Omental fat pad (tissue), 1 donor: ENCODE measurements at regions not wholly inside any gene's neighbourhood (a gene's known extent, or its start where the extent isn't known, plus 50 kb on each side); places are given as distances from the start of the nearest gene placed in this dataset.
"Not testable (repeated sequence)": the region's sequence is repeated elsewhere in the genome, so short reads cannot be mapped to it uniquely, and the experiment has no call there.

ENCODE experiments used
- ATAC-seq: fragments of 150-250 bp; one replicate; pipeline ENCODE4 v1.9.1; 2016; ENCODE audit warnings: mild to moderate bottlenecking, moderate library complexity; ENCODE audit not compliant: low FRiP score
- DNase-seq: peaks from one replicate; pipeline ENCODE4 v3.0.0-alpha.2; 2019; ENCODE audit warnings: low spot score

DNA sequence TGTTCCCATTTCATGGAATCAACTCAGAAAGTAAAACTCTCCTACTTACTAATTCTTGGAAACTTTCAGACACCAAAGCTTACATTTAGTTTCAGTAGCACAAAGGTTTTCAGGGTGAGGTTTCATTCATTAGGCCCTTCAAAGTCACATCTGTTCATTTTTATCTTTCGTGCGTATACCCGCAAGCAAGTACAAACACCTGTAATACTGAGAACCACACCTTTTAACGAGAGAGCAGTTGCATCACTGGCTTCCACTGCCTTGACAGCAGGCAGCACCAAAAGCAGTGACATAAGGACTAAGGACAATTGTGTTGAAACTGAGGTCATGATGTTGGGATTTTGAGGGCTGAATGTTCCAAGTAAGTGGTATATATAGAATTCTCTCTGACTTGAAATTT is 60.5 kb downstream of the GOLGA6L22 start:
- not testable (repeated sequence) for ATAC-seq, DNase-seq

DNA sequence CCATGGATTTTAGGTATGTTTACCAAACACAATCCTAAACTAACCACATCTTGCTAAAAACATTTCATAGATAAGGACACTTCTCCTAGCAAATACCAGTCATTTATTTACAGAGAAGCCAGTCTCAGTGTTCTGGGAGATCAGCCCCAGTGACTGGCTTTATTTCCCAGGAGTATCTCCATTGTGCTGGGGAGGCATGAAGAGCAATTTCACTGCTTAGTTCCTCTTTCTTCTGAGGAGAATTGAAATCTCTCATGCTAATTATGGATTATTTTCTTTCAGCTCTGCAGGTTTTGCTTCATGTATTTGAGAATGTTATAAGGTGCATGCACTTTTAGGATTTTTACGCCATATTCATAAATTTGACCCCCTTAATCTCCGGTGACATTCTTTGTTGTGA is 67.8 kb downstream of the GOLGA6L22 start:
- DNase-seq, ATAC-seq: not testable (repeated sequence)

DNA sequence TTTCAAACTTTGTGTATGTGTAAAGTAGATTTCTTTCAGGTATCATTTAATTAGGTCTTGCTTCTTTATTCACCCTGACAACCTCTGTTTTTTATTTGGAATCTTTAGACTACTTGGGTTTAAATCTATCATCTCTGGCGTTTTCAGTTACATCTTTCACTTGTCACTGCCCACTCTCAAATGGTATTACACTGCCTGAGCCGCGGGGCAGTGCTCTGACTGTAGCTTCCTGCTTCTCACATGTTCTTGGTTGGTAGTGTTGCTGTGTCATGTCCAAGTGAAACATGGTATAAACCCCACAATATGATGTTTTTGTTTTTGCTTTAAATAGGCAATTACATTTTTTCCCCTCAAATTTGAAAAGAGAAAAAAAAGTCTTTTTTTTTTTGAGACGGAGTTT is 68.3 kb downstream of the GOLGA6L22 start:
- not testable (repeated sequence) for ATAC-seq, DNase-seq

DNA sequence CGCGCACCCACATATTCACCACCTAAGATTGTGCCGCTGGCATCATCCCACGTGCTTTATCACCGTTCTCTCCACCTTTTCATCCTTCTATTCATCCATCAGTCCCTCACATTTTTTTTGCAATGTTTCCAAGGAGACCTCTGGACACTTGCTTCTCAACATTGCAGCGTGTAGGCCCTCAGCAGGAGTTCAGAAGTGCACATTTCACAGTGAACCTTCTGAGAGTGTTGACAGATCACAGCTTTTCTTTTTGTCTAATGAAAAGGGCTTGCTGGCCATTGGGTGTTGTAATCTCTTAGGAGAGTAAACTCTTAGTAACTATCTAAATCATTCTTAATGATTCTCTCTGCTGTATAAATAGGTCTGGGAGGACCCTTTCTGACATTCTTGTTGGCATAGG is 70.5 kb downstream of the GOLGA6L22 start:
- not testable (repeated sequence) for DNase-seq, ATAC-seq

DNA sequence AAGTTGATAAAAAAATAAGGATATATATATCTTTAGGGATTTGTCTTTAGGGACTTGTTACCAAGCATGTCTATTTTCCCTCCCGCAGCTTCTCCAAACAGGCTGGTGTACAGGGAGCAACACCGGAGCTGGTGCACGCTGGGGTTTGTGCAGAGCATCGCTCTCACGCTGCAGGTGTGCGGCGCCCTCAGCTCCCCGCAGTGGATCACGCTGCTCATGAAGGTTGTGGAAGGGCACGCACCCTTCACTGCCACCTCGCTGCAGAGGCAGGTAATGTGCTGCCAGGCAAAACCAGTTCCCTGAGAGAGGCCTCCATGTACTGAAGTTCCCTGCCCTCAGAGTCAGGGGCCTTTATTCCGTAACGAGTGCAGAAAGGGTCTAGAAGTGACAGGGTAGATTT is 101.0 kb downstream of the GOLGA6L22 start:
- not testable (repeated sequence) for DNase-seq, ATAC-seq

DNA sequence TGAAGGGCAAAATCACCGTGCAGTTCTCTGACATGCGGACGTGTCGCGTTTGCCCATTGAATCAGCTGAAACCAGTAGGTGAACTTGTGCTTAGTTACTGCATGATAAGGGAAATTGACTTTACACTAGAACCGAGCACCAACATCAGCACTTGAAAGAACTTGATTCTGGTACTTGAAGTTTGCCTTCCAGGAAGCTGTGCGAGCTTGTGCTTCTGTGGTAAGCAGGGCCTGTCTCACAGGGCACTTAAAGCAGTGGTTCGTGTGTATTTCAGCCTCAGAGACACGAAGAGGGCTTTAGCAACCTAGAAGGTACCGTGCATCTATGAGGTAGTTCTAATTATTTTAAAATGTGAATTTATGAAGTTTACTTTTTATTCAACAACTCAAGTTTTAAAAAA is 103.0 kb downstream of the GOLGA6L22 start:
- not testable (repeated sequence) for ATAC-seq, DNase-seq

DNA sequence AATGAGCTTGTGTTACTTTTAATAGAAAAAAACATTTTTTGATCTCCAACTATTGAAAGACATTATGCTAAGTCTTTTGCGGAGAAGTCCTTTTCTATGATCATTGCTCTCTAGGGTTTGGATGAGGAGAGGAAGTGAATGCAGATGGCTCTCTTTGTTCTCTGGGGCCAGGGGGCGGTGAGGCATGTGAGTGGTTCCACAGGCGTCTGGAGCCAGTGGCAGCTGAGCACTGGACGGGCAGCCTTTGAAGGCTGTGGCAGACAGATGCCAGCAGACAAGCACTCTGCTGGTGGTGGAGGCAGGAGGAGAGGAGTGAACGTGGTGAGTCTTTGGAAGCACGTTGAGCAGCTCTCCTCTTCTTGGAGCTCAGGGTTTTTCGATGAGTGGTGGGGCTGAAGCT is 107.8 kb downstream of the GOLGA6L22 start:
- DNase-seq, ATAC-seq: not testable (repeated sequence)

DNA sequence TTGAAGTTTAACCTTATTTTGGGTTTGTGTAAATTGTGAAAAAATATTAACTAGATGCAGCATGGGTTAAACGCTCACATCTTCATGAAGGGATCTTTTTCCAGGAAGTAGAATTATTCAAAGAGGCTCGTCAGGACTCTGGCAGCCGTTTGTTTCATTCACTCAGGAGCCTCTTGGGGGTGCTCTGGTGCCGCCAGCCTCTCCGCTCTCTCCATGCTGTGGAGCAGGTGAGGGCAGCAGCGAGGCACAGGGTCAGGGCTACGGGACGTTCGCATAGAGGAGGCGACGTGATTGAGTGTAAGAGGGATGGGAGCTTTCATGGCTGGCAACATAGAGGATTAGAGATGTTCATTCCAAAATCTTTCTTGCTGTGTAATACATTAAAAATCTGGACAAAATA is 110.8 kb downstream of the GOLGA6L22 start:
- not testable (repeated sequence) for ATAC-seq, DNase-seq

DNA sequence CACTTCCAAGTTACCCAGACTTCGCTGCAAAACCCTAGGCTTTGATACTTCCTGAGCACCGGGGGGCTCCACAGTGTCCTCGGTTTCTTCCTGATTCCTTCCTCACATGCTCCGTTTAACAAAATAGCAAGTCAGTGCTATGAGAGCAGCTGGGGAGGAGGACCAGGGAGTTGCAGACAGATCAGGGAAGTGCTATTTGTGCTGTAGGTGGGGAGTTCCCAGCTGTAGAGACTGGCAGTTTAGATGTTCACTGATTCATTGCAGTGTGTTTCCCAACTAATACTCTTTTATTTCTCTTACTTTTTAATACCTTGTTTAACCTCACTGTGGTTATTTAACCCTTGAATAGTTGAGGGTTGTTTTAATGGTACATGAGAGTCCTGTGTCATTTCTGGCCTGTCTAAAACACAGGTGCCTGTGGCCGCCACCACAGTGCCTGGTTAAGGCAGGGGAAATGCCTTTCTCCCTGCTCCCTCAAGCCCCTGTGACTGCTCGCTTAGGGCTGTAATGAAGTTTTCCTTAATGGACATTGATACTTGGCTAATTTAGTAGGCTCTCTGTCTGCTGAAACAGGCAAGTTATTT is 113.5 kb downstream of the GOLGA6L22 start:
- not testable (repeated sequence) for DNase-seq, ATAC-seq

DNA sequence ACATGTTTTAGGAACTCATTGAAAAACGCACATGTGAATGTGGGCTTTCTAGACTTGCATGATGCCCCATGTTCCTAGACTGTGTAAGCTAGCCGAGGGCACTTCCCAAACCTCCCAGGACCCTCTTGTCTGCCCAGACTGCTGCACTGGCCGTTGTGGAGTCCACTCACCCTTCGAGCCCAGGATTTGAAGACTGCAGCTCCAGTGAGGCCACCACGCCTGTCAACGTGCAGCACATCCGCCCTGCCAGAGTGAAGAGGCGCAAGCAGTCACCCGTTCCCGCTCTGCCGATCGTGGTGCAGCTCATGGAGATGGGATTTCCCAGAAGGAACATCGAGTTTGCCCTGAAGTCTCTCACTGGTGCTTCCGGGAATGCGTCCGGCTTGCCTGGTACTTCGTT is 114.1 kb downstream of the GOLGA6L22 start:
- DNase-seq, ATAC-seq: not testable (repeated sequence)

DNA sequence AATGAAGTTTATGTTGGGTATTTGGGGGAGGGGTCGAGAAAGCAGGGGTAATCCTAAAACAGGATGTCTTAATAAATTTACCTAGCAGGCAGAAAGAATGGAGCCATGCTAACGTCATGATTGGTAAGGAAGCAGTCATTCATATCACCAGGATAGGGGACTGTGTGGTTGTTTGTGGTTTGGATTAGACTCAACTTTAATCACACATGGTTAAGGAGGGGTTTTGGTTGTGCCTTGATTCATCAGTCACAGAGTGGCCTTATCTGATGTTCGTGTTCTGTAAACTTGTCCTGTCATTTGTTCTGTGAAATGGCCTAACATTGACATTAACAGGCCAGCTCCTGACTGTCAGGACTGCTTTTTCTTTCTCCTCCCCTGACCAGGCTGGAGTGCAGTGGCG is 119.1 kb downstream of the GOLGA6L22 start:
- not testable (repeated sequence) for ATAC-seq, DNase-seq

DNA sequence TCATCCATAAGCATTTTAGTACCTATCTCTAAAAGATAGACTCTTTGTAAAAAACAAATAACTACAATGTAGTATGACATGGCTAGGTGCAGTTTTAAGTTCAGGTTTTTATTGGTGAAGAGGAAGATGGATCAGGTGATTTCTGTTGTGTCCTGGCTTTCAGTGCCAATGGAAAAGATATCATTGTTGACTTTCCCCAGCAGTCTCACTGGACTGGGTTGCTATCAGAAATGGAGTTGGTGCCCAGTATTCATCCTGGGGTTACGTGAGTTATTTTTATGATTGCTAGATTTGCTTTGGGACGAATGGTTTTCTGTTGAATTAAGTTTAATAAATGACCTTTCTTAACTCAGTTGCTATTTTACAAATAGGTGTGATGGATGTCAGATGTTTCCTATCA is 120.5 kb downstream of the GOLGA6L22 start:
- ATAC-seq, DNase-seq: not testable (repeated sequence)

DNA sequence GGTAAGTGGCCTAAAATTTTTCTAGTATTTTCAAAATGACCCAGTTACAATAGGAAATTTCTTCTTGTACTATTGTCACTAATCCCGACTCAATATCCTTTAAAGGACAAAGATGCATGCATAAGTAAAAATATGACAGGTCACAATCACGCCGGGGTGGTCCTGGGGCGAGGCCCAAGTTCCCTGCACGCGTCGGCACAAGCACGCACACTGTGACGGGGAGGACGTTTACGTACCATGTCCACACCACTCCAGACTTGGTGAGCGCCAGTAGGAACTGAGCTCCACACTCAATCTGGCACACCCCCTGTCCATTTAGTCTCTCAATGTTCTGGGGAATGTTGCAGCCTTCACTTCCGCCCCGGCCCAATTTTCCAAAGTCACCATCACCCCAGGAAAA is 128.7 kb downstream of the GOLGA6L22 start:
- not testable (repeated sequence) for DNase-seq, ATAC-seq

DNA sequence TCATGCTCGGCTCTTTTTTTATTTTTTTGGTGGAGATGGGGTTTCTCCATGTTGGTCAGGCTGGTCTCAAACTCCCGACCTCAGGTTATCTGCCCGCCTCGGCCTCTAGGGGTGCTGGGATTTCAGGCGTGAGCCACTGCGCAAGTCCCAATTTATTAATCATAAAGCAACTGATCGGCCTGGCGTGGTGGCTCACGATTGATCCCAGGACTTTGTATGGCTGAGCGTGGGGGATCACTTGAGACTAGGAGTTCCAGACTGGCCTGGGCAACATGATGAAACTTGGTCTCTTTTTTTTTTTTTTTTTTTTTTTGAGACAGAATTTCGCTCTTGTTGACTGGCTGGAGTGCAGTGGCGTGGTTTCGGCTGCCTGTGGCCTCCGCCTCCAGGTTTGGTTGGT is 139.8 kb downstream of the GOLGA6L22 start:
- ATAC-seq, DNase-seq: not testable (repeated sequence)

DNA sequence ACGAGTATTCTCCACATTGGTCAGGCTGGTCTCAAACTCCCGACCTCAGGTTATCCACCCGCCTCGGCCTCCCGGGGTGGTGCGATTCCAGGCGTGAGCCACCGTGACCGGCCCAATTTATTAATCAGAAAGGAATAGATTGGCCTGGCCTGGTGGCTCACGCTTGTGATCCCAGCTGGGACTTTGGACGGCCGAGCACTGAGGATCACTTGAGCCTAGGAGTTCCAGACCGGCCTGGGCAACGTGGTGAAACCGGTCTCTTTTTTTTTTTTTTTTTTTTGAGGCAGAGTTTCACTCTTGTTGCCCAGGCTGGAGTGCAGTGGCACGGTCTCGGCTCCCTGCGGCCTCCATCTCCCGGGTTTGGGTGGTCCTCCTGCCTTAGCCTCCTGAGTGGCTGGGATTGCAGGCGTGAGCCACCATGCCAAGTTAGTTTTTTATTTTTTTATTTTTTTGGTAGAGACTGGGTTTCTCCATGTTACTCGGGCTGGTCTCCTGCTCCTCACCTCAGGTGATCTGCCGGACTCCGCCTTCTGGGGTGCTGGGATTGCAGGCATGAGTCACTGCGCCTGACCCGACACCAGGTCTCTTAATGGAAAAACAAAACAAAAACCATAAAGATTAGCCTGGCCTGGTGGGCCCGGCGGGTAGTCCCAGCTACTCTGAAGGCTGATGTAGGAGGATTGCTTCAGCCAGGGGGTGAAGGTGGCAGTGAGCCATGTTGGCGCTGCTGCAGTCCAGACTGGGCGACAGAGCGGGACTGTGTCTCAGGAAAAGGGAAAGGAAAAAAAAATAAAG is 141.0 kb downstream of the GOLGA6L22 start:
- not testable (repeated sequence) for DNase-seq, ATAC-seq

DNA sequence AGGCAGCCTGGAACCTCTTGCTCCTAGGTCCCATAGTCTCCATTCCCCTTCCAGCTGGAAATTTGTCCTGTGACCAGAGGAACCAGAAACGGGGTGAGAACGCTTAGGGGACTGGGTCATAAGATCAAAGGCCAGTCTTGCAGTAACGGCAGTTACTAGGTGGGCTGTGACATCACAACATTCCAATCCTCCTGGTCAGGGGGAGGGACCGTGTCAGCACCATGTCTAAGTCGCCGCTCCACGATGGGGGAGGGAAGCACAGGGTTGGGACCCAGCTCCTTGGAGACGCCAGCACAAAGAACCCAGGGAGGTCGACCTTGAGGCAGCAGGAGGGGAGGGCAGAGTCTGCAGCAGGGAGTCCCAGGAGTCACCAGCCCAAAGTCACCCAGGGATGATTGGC is 158.3 kb downstream of the GOLGA6L22 start:
- DNase-seq, ATAC-seq: not testable (repeated sequence)

DNA sequence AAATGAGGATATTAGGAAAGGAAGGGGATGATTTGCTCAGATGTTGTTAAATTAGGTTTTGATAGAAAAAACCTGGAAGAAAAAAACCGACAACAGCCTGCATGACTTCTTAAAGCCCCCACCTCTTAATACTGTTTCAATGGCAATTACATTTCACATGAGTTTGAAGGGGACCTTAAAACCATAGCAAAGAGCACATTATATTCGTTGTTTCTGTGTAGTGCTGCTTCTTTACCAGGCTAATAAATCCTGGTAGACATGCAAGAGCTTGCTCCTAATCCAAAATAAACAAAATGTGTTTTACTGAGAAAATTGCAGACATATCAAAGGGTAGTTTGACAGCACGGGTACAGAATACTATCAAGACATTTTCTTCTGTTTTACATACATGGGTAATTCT is 154.7 kb upstream of the NIPA1 start:
- ATAC-seq, DNase-seq: not testable (repeated sequence)

DNA sequence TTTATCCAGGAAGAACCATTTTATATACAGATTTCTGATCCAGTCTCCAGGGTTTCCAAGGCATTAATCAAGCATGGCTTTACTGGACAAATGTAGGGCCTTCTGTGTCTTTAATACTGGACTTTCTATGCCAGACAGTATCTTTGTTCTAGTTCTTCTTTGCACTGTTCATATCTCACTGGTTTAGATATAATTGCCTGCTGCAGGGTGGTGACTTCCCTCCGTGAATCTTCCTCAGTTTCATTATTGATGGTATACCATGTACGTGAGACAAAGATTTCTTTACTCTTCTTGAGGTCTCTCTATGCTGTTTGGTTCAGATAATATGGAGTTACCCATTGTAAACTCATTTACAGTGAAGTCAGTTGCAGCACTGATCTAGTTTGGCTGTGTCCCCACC is 146.5 kb upstream of the NIPA1 start:
- DNase-seq, ATAC-seq: not testable (repeated sequence)

DNA sequence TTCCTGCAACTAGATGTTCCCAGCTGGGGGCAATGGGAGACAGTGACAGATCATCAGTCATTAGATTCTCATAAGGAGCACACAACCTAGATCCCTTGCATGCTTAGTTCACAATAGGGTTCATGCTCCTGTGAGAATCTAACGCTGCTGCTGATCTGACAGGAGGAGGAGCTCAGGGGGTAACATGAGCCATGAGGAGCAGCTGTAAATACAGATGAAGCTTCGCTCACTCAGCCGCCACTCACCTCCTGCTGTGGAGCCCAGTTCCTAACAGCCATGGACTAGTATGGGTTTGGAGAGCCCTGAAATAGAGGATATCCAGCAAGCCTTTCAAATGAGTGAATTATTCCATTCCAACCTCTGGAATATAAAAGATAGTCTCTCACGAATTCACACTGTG is 137.0 kb upstream of the NIPA1 start:
- DNase-seq, ATAC-seq: not testable (repeated sequence)

DNA sequence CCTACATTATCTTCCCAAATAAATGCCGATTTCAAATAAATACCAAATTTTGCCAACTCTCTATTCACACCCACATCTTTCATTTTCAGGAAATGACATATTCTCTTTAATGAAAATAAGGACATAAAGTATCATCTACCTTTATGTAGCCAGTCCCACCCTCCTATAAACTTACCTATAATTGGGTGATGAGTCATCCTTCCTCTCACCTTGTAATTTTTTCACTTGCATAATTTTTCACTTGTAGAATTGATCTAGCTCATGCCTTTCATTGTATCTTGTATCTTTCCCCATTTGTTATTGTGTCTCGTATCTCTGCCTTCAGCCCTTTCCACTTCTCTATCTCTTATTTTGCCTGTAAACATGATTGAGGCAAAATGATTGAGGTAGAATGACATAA is 135.3 kb upstream of the NIPA1 start:
- not testable (repeated sequence) for ATAC-seq, DNase-seq
